Kidney (tissue), 13 donors: ENCODE measurements at regions not wholly inside any gene's neighbourhood (a gene's known extent, or its start where the extent isn't known, plus 50 kb on each side); places are given as distances from the start of the nearest gene placed in this dataset.

Experiments
- DNase-seq, 5 donors: peaks; one replicate each; pipeline ENCODE4 v3.0.0-alpha.2; 2013 to 2020
- FAIRE-seq: peaks from 2 replicates; lab custom pipeline; 2012; peaks lifted over from hg19 to GRCh38; lab: Jason Lieb, UNC
- H3K27ac ChIP-seq, 2 donors: one replicate each; pipeline ENCODE4 v1.7.0; 2013; ENCODE audit warnings: low read depth in 2 of 2, low read length in 2 of 2, inconsistent platforms in 1 of 2
- H3K27me3 ChIP-seq: one replicate; pipeline ENCODE4 v1.7.1; 2013; ENCODE audit warnings: low read length, inconsistent platforms; ENCODE audit not compliant: control insufficient read depth, insufficient read depth
- H3K36me3 ChIP-seq, 3 donors: one replicate each; pipeline versions ENCODE4 v1.7.0 to v1.7.1; 2013; ENCODE audit warnings: low read length in 3 of 3, control low read depth in 1 of 3, inconsistent platforms in 1 of 3; ENCODE audit not compliant: insufficient read depth in 3 of 3, control insufficient read depth in 2 of 3
- H3K4me1 ChIP-seq, 3 donors: one replicate each; pipeline versions ENCODE4 v1.7.0 to v1.7.1; 2013; ENCODE audit warnings: low read length in 3 of 3, inconsistent platforms in 1 of 3, low read depth in 1 of 3; ENCODE audit not compliant: control insufficient read depth in 2 of 3, insufficient read depth in 2 of 3
- H3K4me3 ChIP-seq, 3 donors: one replicate each; pipeline versions ENCODE4 v1.7.0 to v1.8.1; 2013; ENCODE audit warnings: low read length in 3 of 3, control low read depth in 1 of 3, inconsistent platforms in 1 of 3
- H3K9ac ChIP-seq, 3 donors: one replicate each; pipeline versions ENCODE4 v1.7.0 to v1.7.1; 2013; ENCODE audit warnings: low read length in 3 of 3, control low read depth in 1 of 3, inconsistent platforms in 1 of 3
- H3K9me3 ChIP-seq, 3 donors: one replicate each; pipeline versions ENCODE4 v1.7.0 to v1.7.1; 2013; ENCODE audit warnings: low read length in 3 of 3, control low read depth in 1 of 3, inconsistent platforms in 1 of 3; ENCODE audit not compliant: control insufficient read depth in 2 of 3, insufficient read depth in 1 of 3
- intact Hi-C: fragments of 100-400 bp; cut with DNase I; formaldehyde crosslinking; loops from one replicate; pipeline ENCODE4 v1.11.1; 2022
- TF ChIP-seq, protein P1 (sequence below): IDR thresholded peaks from 3 replicates; pipeline ENCODE4 v1.5.1; 2012; ENCODE audit warnings: mild to moderate bottlenecking, moderate library complexity, borderline replicate concordance; ENCODE audit not compliant: insufficient read depth; ENCODE audit errors: extremely low read depth
- donor health status: control.
- donor health status: control.
- donor health status: control.
- donor health status: control.
- donor health status: control.
- donor health status: DM: yes; HTN: yes; CAD: no.
- donor health status: Normal renal cell carcinoma (clear cell type).

DNA sequence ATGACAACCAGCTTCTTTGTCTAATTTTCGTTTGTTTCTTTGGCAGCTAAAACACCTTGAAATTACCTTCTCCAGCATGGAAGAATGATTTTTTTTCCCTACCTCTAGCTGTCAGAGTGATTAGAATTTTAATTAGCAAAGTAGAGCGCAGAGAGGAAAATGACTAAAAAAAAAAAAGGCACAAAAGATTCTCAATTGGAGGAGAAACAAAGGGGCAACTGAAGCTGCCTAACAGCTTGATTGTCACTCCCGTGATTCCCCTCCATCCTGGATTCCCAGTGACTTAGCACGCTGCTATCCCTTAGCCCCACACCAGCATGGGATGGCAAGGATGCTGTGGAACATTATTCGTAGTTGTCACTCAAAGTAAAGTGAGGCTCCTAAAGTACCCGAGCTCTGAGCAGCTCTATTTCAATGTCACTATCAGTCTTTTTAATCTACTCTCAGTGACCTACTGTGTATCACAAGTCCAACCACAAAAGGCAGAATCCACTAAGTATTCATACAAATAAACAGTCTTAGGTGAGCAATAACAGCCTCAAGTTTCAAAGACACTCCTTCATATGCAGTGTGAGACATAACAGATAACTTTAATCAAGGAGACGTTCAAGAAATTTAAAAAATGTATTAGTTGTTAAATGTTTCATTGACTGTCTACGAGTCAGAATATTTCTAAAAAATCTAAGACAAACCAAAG, 710.0 kb upstream of the GRAMD2B start:
- no peak overlapping the region for H3K4me3 ChIP-seq
- no peaks in the 10 kb centered on the region for H3K36me3 ChIP-seq
- H3K9me3 ChIP-seq = no peaks in the 10 kb centered on the region
- no peak overlapping the region for H3K27ac ChIP-seq
- intact Hi-C loops = no loop called here
- H3K9ac ChIP-seq = no peak overlapping the region
- FAIRE-seq (no peak), DNase-seq (no peak)
- TF ChIP-seq, protein P1, sequence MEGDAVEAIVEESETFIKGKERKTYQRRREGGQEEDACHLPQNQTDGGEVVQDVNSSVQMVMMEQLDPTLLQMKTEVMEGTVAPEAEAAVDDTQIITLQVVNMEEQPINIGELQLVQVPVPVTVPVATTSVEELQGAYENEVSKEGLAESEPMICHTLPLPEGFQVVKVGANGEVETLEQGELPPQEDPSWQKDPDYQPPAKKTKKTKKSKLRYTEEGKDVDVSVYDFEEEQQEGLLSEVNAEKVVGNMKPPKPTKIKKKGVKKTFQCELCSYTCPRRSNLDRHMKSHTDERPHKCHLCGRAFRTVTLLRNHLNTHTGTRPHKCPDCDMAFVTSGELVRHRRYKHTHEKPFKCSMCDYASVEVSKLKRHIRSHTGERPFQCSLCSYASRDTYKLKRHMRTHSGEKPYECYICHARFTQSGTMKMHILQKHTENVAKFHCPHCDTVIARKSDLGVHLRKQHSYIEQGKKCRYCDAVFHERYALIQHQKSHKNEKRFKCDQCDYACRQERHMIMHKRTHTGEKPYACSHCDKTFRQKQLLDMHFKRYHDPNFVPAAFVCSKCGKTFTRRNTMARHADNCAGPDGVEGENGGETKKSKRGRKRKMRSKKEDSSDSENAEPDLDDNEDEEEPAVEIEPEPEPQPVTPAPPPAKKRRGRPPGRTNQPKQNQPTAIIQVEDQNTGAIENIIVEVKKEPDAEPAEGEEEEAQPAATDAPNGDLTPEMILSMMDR = no peak
- no peaks in the 10 kb centered on the region for H3K4me1 ChIP-seq
- no peaks in the 10 kb centered on the region for H3K27me3 ChIP-seq

DNA sequence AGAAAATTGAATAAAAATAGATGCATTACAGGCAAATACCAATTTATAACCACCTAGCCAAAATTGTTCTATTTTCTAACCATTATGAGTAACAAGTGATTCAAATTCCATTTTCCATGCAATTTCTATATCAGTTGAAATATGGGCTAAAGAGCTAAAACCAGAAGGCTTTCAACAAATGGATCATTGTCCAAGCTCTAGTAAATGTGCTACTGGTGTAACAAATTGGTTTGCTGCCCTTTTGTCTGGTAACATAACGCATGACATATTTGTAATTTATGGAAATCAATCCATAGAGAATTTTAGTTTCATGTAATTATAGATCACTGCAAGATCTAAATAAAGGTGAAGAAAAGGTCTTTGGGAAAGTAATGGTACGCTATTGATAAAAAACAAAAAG, 708.0 kb upstream of the GRAMD2B start:
- Histone ChIP-seq H3K4me1 (no peaks in the 10 kb centered on the region), H3K4me3 (no peak overlapping the region), H3K9ac (no peak overlapping the region), H3K27me3 (no peaks in the 10 kb centered on the region), H3K9me3 (no peaks in the 10 kb centered on the region), H3K27ac (no peak overlapping the region), H3K36me3 (no peaks in the 10 kb centered on the region)
- TF ChIP-seq, protein P1 = no peak
- intact Hi-C loops = no loop called here
- FAIRE-seq = no peak
- no peak for DNase-seq

DNA sequence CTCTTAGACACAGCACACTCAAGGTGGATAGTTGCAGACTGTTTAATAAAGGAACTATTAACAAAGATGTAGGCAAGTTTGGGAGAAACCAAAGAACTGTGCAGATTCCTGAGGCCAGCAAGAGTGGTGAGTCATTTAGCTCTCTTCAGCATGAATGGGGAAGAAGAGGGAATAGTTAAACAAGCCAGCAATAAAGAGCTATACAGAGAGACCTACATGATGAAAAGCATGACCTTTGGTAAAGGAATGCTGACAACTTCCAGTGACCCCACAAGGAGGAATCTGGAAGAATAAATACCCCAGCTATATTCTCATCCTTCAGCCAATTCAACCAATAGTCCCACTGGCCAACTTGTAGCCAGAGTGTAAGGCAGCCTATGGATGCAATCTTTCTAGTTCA, 706.0 kb upstream of the GRAMD2B start:
- TF ChIP-seq, protein P1 = no peak
- H3K9ac ChIP-seq = no peak overlapping the region
- no peaks in the 10 kb centered on the region for H3K36me3 ChIP-seq
- DNase-seq (no peak), FAIRE-seq (no peak)
- no peak overlapping the region for H3K27ac ChIP-seq
- no peaks in the 10 kb centered on the region for H3K27me3 ChIP-seq
- intact Hi-C loops = no loop called here
- no peaks in the 10 kb centered on the region for H3K9me3 ChIP-seq
- no peaks in the 10 kb centered on the region for H3K4me1 ChIP-seq
- no peak overlapping the region for H3K4me3 ChIP-seq
